ENCODE measurements at regions not wholly inside any gene's neighbourhood (a gene's known extent, or its start where the extent isn't known, plus 50 kb on each side); places are given as distances from the start of the nearest gene placed in this dataset.
"Not testable (repeated sequence)": the region's sequence is repeated elsewhere in the genome, so short reads cannot be mapped to it uniquely, and the experiment has no call there.

DNA sequence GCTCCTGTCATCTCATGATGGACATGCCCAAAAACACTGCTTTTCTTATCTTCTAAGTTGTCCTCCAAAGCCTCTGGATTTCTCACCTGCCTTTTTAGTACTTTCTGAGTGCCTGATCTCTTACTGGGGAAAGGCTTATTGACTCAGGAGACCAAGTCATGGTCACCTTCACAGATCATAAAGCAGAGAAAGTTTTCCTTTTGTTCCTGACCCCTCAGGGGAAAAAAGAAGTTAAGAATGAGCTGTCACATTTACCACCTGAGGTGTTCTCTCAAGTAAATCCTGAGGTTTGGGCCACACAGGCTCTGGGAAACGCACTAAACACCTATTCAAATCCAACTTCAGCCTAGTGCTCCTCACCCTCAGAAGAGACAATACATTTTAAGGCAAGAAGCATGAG, 119.3 kb upstream of the ALG10B start:
- TF ChIP-seq TAF1 (IDR thresholded peaks at IDR 0.05; ENCODE audit: low read depth, low read length); PAX5 (IDR thresholded peaks at IDR 0.05; ENCODE audit: insufficient read depth, low read length, severe bottlenecking); POLR2A (IDR thresholded peaks at IDR 0.05; ENCODE audit: low read depth, low read length): not testable (repeated sequence)

Data from GM12891 (cell line).